Neutrophil (primary cell): ENCODE measurements at regions not wholly inside any gene's neighbourhood (a gene's known extent, or its start where the extent isn't known, plus 50 kb on each side); places are given as distances from the start of the nearest gene placed in this dataset.

Experiments used
- H3K27ac ChIP-seq: fragments of 200-600 bp; sonication (generic); 2 replicates; pipeline ENCODE4 v1.5.1; 2016; ENCODE audit warnings: mild to moderate bottlenecking, moderate library complexity
- H3K27me3 ChIP-seq: fragments of 200-600 bp; sonication (generic); 2 replicates; pipeline ENCODE4 v1.6.0; 2016; ENCODE audit warnings: mild to moderate bottlenecking
- H3K36me3 ChIP-seq: fragments of 200-600 bp; sonication (generic); 2 replicates; pipeline ENCODE4 v1.5.1; 2017
- H3K4me1 ChIP-seq, 2 experiments: fragments of 200-600 bp in 1 of 2; sonication (generic) in 1 of 2; 1 replicate in 1 of 2; 2 replicates in 1 of 2; pipeline versions ENCODE4 v1.5.1 to v1.6.1; 2013 to 2016; ENCODE audit warnings: low read depth in 1 of 2, low read length in 1 of 2, mild to moderate bottlenecking in 1 of 2, moderate library complexity in 1 of 2; ENCODE audit not compliant: control insufficient read depth in 1 of 2, insufficient read depth in 1 of 2
- H3K4me3 ChIP-seq, 2 experiments: fragments of 200-600 bp in 1 of 2; sonication (generic) in 1 of 2; 1 replicate in 1 of 2; 2 replicates in 1 of 2; pipeline ENCODE4 v1.5.1; 2013 to 2016; ENCODE audit warnings: low read depth in 1 of 2, low read length in 1 of 2, mild to moderate bottlenecking in 1 of 2, moderate library complexity in 1 of 2
- H3K9me3 ChIP-seq: fragments of 200-600 bp; sonication (generic); 2 replicates; pipeline ENCODE4 v1.5.1; 2016
- CTCF ChIP-seq: fragments of 200-600 bp; sonication (generic); IDR thresholded peaks from 2 replicates; pipeline ENCODE4 v1.5.1; 2016; ENCODE audit warnings: antibody characterized with exemption

GRCh38 chr4:163915896-163916295 lies 421.4 kb downstream of the TMA16 start:
- H3K4me1 ChIP-seq = no peaks in the 10 kb centered on the region
- no peak overlapping the region for H3K4me3 ChIP-seq
- H3K9me3 ChIP-seq = peaks cover 3% of the 10 kb centered on the region
- no peak overlapping the region for H3K27ac ChIP-seq
- H3K36me3 ChIP-seq = no peaks in the 10 kb centered on the region
- no peak for TF ChIP-seq CTCF
- no peaks in the 10 kb centered on the region for H3K27me3 ChIP-seq

- peaks cover 3% of the 10 kb centered on the region for H3K9me3 ChIP-seq
- no peaks in the 10 kb centered on the region for H3K4me1 ChIP-seq
- no peaks in the 10 kb centered on the region for H3K27me3 ChIP-seq
- no peak overlapping the region for H3K27ac ChIP-seq
- no peaks in the 10 kb centered on the region for H3K36me3 ChIP-seq
- no peak for TF ChIP-seq CTCF
- no peak overlapping the region for H3K4me3 ChIP-seq
Observed at GRCh38 chr4:163920426-163920825, 425.9 kb downstream of the TMA16 start.

GRCh38 chr4:163922302-163922701 lies 427.8 kb downstream of the TMA16 start:
- Histone ChIP-seq H3K27ac (no peak overlapping the region), H3K36me3 (no peaks in the 10 kb centered on the region), H3K4me3 (no peak overlapping the region), H3K27me3 (no peaks in the 10 kb centered on the region), H3K9me3 (peaks cover 3% of the 10 kb centered on the region), H3K4me1 (no peaks in the 10 kb centered on the region)
- no peak for TF ChIP-seq CTCF

GRCh38 chr4:163923092-163923491 lies 428.6 kb downstream of the TMA16 start:
- H3K4me3 ChIP-seq = no peak overlapping the region
- H3K27me3 ChIP-seq = no peaks in the 10 kb centered on the region
- no peak overlapping the region for H3K27ac ChIP-seq
- no peaks in the 10 kb centered on the region for H3K36me3 ChIP-seq
- no peaks in the 10 kb centered on the region for H3K4me1 ChIP-seq
- peaks cover 3% of the 10 kb centered on the region for H3K9me3 ChIP-seq
- no peak for TF ChIP-seq CTCF

- H3K27ac ChIP-seq = no peak overlapping the region
- H3K4me3 ChIP-seq = no peak overlapping the region
- H3K9me3 ChIP-seq = no peaks in the 10 kb centered on the region
- no peaks in the 10 kb centered on the region for H3K27me3 ChIP-seq
- no peaks in the 10 kb centered on the region for H3K36me3 ChIP-seq
- H3K4me1 ChIP-seq = no peaks in the 10 kb centered on the region
- TF ChIP-seq CTCF = no peak
Observed at GRCh38 chr4:163930086-163930485, 435.6 kb downstream of the TMA16 start.

- no peak for TF ChIP-seq CTCF
- Histone ChIP-seq H3K4me1 (no peaks in the 10 kb centered on the region), H3K36me3 (no peaks in the 10 kb centered on the region), H3K27ac (no peak overlapping the region), H3K27me3 (no peaks in the 10 kb centered on the region), H3K4me3 (no peak overlapping the region), H3K9me3 (no peaks in the 10 kb centered on the region)
Observed at GRCh38 chr4:163932504-163932903, 438.0 kb downstream of the TMA16 start.
